Left ventricle myocardium inferior (tissue), 1 donor: ENCODE measurements at regions not wholly inside any gene's neighbourhood (a gene's known extent, or its start where the extent isn't known, plus 50 kb on each side); places are given as distances from the start of the nearest gene placed in this dataset.

Source experiments
- DNase-seq: peaks from one replicate; pipeline ENCODE4 v3.0.0-alpha.2; 2020
- H3K27ac ChIP-seq: fragments of 200-600 bp; replicated peaks from 2 replicates; pipeline ENCODE4 v1.8.0; 2021
- H3K27me3 ChIP-seq: fragments of 200-600 bp; 2 replicates; pipeline ENCODE4 v1.8.0; 2021; ENCODE audit warnings: low read depth
- H3K36me3 ChIP-seq: fragments of 200-600 bp; 2 replicates; pipeline ENCODE4 v1.8.0; 2021
- H3K4me1 ChIP-seq: fragments of 200-600 bp; 2 replicates; pipeline ENCODE4 v1.8.0; 2021
- H3K4me3 ChIP-seq: fragments of 200-600 bp; 2 replicates; pipeline ENCODE4 v1.8.0; 2021; ENCODE audit warnings: mild to moderate bottlenecking, moderate library complexity
- H3K9me3 ChIP-seq: fragments of 200-600 bp; replicated peaks from 2 replicates; pipeline ENCODE4 v1.8.0; 2021
- intact Hi-C: fragments of 100-400 bp; cut with micrococcal nuclease; formaldehyde crosslinking; loops from one replicate; pipeline ENCODE4 v1.11.0; 2022
- TF ChIP-seq, protein P1 (sequence below): fragments of 200-600 bp; IDR thresholded peaks from 2 replicates; pipeline ENCODE4 v1.8.0; 2021; ENCODE audit warnings: antibody characterized with exemption, mild to moderate bottlenecking, borderline replicate concordance
- donor health status: DM: no; HTN: yes; CAD: no; lungs with severe emphysema.

DNA sequence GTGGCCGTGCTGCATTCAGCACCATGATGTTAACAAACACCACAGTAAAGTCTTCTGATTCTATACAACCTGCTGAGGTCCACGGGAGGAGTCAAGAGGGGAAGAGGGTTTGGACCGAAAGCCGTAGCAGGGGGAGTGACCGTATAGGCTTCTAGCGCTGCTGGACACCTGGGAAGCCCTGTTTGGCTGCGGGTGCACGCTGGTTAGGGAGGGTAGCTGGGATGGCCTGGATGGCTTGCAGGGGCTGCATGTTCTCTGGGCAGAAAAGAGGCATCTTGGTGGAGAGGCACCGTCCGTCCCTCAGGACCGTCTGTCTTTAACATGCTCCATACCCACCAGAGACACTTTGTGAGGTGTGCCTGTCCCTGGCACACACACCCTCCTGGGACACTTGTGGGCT is 251.0 kb upstream of the IRX1 start:
- DNase-seq, result no peak
- Histone ChIP-seq H3K4me3 (no peak overlapping the region), H3K9me3 (no peaks in the 10 kb centered on the region), H3K4me1 (no peaks in the 10 kb centered on the region), H3K27ac (no peak overlapping the region), H3K36me3 (no peaks in the 10 kb centered on the region), H3K27me3 (peaks cover 34% of the 10 kb centered on the region)
- intact Hi-C loops, result no loop called here
- TF ChIP-seq, protein P1, sequence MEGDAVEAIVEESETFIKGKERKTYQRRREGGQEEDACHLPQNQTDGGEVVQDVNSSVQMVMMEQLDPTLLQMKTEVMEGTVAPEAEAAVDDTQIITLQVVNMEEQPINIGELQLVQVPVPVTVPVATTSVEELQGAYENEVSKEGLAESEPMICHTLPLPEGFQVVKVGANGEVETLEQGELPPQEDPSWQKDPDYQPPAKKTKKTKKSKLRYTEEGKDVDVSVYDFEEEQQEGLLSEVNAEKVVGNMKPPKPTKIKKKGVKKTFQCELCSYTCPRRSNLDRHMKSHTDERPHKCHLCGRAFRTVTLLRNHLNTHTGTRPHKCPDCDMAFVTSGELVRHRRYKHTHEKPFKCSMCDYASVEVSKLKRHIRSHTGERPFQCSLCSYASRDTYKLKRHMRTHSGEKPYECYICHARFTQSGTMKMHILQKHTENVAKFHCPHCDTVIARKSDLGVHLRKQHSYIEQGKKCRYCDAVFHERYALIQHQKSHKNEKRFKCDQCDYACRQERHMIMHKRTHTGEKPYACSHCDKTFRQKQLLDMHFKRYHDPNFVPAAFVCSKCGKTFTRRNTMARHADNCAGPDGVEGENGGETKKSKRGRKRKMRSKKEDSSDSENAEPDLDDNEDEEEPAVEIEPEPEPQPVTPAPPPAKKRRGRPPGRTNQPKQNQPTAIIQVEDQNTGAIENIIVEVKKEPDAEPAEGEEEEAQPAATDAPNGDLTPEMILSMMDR, result no peak

DNA sequence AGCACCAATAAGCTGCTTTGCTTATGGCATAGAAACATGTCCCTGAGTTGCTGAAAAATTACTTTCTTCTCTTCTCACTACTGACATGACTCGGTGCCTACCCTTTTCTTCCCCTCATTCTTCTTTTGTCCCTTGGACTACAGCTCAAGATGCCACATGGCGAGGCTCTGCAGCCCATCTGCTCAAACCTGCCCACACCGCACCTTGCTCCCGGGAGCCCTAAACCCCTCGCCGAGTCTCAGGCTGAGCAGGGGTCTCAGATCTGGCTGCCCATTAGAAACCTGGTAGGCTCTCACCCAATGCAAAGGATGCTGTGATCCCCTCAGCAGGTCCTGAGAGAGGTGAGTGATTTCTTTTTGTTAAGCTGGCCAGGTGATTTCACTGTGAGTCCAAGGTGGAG is 251.7 kb upstream of the IRX1 start:
- intact Hi-C loops, result no loop called here
- Histone ChIP-seq H3K9me3 (no peaks in the 10 kb centered on the region), H3K27ac (no peak overlapping the region), H3K4me3 (no peak overlapping the region), H3K27me3 (peaks cover 34% of the 10 kb centered on the region), H3K36me3 (no peaks in the 10 kb centered on the region), H3K4me1 (no peaks in the 10 kb centered on the region)
- no peak for DNase-seq
- TF ChIP-seq, protein P1, result no peak

DNA sequence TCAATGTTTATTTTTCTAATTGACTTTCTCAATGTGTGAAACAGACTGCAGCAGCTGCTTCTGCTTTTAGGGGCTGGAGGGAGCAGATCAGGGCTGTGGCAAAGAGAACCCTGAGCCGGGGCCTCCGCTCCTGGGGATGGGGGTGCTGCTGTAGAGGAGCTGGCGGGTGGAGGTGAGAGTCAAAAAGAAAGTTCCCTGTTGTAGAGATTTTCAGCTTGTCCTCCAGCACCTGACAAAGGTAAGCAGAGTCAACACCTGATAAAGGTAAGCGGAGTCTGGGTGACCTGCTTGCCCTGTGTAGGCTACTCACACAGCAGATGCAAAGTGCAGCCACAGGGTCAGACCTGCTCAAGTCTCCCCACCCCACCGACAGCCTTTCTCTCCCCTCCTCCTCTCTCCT is 252.4 kb upstream of the IRX1 start:
- peaks cover 37% of the 10 kb centered on the region for H3K27me3 ChIP-seq
- no peaks in the 10 kb centered on the region for H3K4me1 ChIP-seq
- DNase-seq, result no peak
- intact Hi-C loops, result no loop called here
- TF ChIP-seq, protein P1, result no peak
- H3K27ac ChIP-seq, result no peak overlapping the region
- no peaks in the 10 kb centered on the region for H3K9me3 ChIP-seq
- H3K4me3 ChIP-seq, result no peak overlapping the region
- H3K36me3 ChIP-seq, result no peaks in the 10 kb centered on the region

DNA sequence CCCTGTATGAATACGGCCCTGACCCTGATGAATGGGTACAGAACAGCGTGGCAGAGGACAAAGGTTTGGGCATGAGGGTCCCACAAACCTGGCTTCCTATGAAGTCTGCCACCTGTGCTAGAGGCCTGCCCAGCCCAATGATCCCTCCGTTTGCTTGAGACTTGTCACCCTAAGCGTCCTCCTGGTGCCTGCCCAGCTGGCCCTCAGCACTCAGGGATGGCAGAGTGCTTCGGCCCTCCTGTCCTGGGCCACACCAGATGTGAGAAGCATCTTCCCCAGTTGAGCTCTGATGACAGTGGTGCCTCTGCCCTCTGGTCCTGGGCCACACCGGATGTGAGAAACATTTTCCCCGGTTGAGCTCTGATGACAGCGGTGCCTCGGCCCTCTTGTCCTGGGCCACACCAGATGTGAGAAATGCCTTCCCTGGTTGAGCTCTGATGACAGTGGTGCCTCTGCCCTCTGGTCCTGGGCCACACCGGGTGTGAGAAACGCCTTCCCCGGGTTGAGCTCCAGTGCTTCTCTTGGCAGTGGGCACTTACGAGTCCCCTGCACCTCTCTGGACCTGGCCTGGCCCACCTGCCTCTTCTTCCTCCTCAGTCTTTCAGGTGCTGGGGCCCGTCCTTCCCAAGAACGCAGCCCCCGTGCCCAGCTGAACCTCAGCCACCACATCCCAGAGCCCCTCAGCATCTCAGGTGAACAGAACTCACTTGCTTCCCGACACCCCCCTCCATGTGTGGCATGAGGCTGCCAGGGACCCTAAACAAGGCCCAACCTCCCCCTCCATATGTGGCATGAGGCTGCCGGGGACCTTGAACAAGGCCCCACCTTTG is 253.1 kb upstream of the IRX1 start:
- intact Hi-C loops, result no loop called here
- no peaks in the 10 kb centered on the region for H3K9me3 ChIP-seq
- peaks cover 33% of the 10 kb centered on the region for H3K27me3 ChIP-seq
- no peak for DNase-seq
- H3K27ac ChIP-seq, result no peak overlapping the region
- no peak overlapping the region for H3K4me3 ChIP-seq
- TF ChIP-seq, protein P1, result no peak
- H3K4me1 ChIP-seq, result no peaks in the 10 kb centered on the region
- H3K36me3 ChIP-seq, result no peaks in the 10 kb centered on the region

DNA sequence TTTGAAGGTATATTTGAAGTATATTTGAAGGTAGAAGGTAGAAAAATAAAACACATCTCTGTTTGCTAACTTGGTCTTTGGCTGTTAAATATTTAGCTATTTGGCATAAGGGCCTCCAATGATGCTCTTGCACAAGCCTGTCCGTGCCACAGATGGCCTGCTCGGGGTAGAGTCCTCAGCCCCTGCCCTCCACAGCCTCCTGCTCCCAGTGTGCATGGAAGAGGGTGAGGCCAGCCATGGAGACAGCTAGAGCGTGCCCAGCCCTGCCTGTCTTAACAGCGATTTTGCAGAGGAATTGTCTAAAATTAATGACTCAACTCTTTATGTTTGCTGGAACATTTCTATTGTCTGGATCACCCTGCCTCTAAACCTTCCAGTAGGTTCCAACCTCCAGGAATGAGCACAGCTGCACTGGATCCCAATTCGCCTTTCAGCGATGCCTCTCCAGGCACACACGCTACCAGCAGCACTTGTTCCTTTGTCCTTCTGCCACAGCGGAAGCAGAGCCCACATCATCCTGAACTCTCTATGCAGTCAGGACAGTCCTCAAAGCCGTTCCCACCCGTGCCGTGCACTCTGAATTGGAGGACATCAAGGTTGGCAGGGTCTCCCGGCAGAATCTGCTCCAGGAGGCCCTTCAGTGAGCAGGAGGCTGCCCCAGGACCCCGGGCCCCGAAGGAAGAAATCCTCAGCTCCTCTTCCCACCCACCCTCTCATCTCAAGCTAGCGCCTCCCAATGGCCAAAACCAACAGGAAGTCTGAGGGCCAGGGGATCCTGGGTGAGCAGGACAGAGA is 254.0 kb upstream of the IRX1 start:
- intact Hi-C loops, result no loop called here
- Histone ChIP-seq H3K27me3 (peaks cover 28% of the 10 kb centered on the region), H3K4me1 (no peaks in the 10 kb centered on the region), H3K9me3 (no peaks in the 10 kb centered on the region), H3K36me3 (no peaks in the 10 kb centered on the region), H3K4me3 (no peak overlapping the region), H3K27ac (no peak overlapping the region)
- DNase-seq, result no peak
- TF ChIP-seq, protein P1, result no peak
